ENCODE measurements at regions not wholly inside any gene's neighbourhood (a gene's known extent, or its start where the extent isn't known, plus 50 kb on each side); places are given as distances from the start of the nearest gene placed in this dataset.

GRCh38 chr1:102799496-102799895, 308.8 kb downstream of the COL11A1 start:
- TF ChIP-seq CSDC2 (CRISPR knock-in tag; IDR thresholded peaks at IDR 0.05) (no peak), ZFP3 (CRISPR knock-in tag; IDR thresholded peaks at IDR 0.05) (no peak), RARB (CRISPR knock-in tag; IDR thresholded peaks at IDR 0.05) (no peak)

All from SK-N-SH treated with all-trans-retinoic acid at 6 μM for 48 hours (cell line).